ENCODE measurements at regions not wholly inside any gene's neighbourhood (a gene's known extent, or its start where the extent isn't known, plus 50 kb on each side); places are given as distances from the start of the nearest gene placed in this dataset.
"Not testable (repeated sequence)": the region's sequence is repeated elsewhere in the genome, so short reads cannot be mapped to it uniquely, and the experiment has no call there.

GRCh38 chr13:52281387-52281786, 122.0 kb upstream of the NEK3 start:
- not testable (repeated sequence) for TF ChIP-seq RXRA (IDR thresholded peaks at IDR 0.05); YY1 (IDR thresholded peaks at IDR 0.05); RAD21 (IDR thresholded peaks at IDR 0.05); MAX (IDR thresholded peaks at IDR 0.05); ZBTB33 (IDR thresholded peaks at IDR 0.05); CTCF (IDR thresholded peaks at IDR 0.05; ENCODE audit: low read depth, low read length, missing input control); TAF1 (conservative IDR thresholded peaks at IDR 0.05); JUND (IDR thresholded peaks at IDR 0.05); FOXA2 (IDR thresholded peaks at IDR 0.05); REST (IDR thresholded peaks at IDR 0.05)
